ENCODE measurements at regions not wholly inside any gene's neighbourhood (a gene's known extent, or its start where the extent isn't known, plus 50 kb on each side); places are given as distances from the start of the nearest gene placed in this dataset.

GRCh38 chr16:82544378-82545160, 82.2 kb upstream of the CDH13 start:
- H3K4me3 ChIP-seq (ENCODE audit: insufficient read depth, low read length): no peak overlapping the region
- H4K20me1 ChIP-seq (ENCODE audit: insufficient read depth, low read length): no peaks in the 10 kb centered on the region
- DNase-seq (ENCODE audit: insufficient read length, low spot score, missing footprints): no peak
- H3K4me2 ChIP-seq (ENCODE audit: insufficient read depth, low read length): no peak overlapping the region
- H3K27ac ChIP-seq (ENCODE audit: low read depth, low read length): no peak overlapping the region
- H3K79me2 ChIP-seq (ENCODE audit: insufficient read depth, low read length): no peaks in the 10 kb centered on the region
- H3K9me3 ChIP-seq (ENCODE audit: low read depth, low read length): no peaks in the 10 kb centered on the region
- no peaks in the 10 kb centered on the region for H3K36me3 ChIP-seq (ENCODE audit: insufficient read depth, low read length)
- no peak for TF ChIP-seq CTCF (IDR thresholded peaks at IDR 0.05; ENCODE audit: extremely low read depth, low read depth, low read length)
- H3K4me1 ChIP-seq (ENCODE audit: insufficient read depth, low read length): no peaks in the 10 kb centered on the region
- no peaks in the 10 kb centered on the region for H3K27me3 ChIP-seq (ENCODE audit: insufficient read depth, low read length)
- H2AFZ ChIP-seq (ENCODE audit: low read length): no peak overlapping the region

- H3K4me3 ChIP-seq (ENCODE audit: insufficient read depth, low read length): no peak overlapping the region
These were observed 84.1 kb upstream of the CDH13 start for GRCh38 chr16:82542714-82543113.

GRCh38 chr16:82541103-82541502, 85.7 kb upstream of the CDH13 start:
- Histone ChIP-seq H3K27me3 (ENCODE audit: insufficient read depth, low read length) (peaks cover 5% of the 10 kb centered on the region), H2AFZ (ENCODE audit: low read length) (no peak overlapping the region), H3K4me1 (ENCODE audit: insufficient read depth, low read length) (no peaks in the 10 kb centered on the region), H3K79me2 (ENCODE audit: insufficient read depth, low read length) (no peaks in the 10 kb centered on the region), H3K27ac (ENCODE audit: low read depth, low read length) (no peak overlapping the region), H3K4me2 (ENCODE audit: insufficient read depth, low read length) (no peak overlapping the region), H3K4me3 (ENCODE audit: insufficient read depth, low read length) (no peak overlapping the region), H3K9me3 (ENCODE audit: low read depth, low read length) (no peaks in the 10 kb centered on the region), H3K36me3 (ENCODE audit: insufficient read depth, low read length) (no peaks in the 10 kb centered on the region), H4K20me1 (ENCODE audit: insufficient read depth, low read length) (no peaks in the 10 kb centered on the region)
- no peak for TF ChIP-seq CTCF (IDR thresholded peaks at IDR 0.05; ENCODE audit: extremely low read depth, low read depth, low read length)
- no peak for DNase-seq (ENCODE audit: insufficient read length, low spot score, missing footprints)

More at GRCh38 chr16:82542714-82543113, 84.1 kb upstream of the CDH13 start:
- Histone ChIP-seq H3K79me2 (ENCODE audit: insufficient read depth, low read length) (no peaks in the 10 kb centered on the region), H2AFZ (ENCODE audit: low read length) (no peak overlapping the region), H4K20me1 (ENCODE audit: insufficient read depth, low read length) (no peaks in the 10 kb centered on the region), H3K9me3 (ENCODE audit: low read depth, low read length) (no peaks in the 10 kb centered on the region), H3K4me2 (ENCODE audit: insufficient read depth, low read length) (no peak overlapping the region), H3K27me3 (ENCODE audit: insufficient read depth, low read length) (peaks cover 5% of the 10 kb centered on the region), H3K27ac (ENCODE audit: low read depth, low read length) (no peak overlapping the region), H3K4me1 (ENCODE audit: insufficient read depth, low read length) (no peaks in the 10 kb centered on the region), H3K36me3 (ENCODE audit: insufficient read depth, low read length) (no peaks in the 10 kb centered on the region)
- no peak for DNase-seq (ENCODE audit: insufficient read length, low spot score, missing footprints)
- no peak for TF ChIP-seq CTCF (IDR thresholded peaks at IDR 0.05; ENCODE audit: extremely low read depth, low read depth, low read length)

GRCh38 chr16:82535764-82536163, 91.0 kb upstream of the CDH13 start:
- Histone ChIP-seq H3K36me3 (ENCODE audit: insufficient read depth, low read length) (no peaks in the 10 kb centered on the region), H3K27ac (ENCODE audit: low read depth, low read length) (no peak overlapping the region), H3K27me3 (ENCODE audit: insufficient read depth, low read length) (peaks cover 5% of the 10 kb centered on the region), H3K9me3 (ENCODE audit: low read depth, low read length) (no peaks in the 10 kb centered on the region), H2AFZ (ENCODE audit: low read length) (no peak overlapping the region), H3K4me3 (ENCODE audit: insufficient read depth, low read length) (no peak overlapping the region), H4K20me1 (ENCODE audit: insufficient read depth, low read length) (no peaks in the 10 kb centered on the region), H3K4me2 (ENCODE audit: insufficient read depth, low read length) (no peak overlapping the region), H3K4me1 (ENCODE audit: insufficient read depth, low read length) (no peaks in the 10 kb centered on the region), H3K79me2 (ENCODE audit: insufficient read depth, low read length) (no peaks in the 10 kb centered on the region)
- TF ChIP-seq CTCF (IDR thresholded peaks at IDR 0.05; ENCODE audit: extremely low read depth, low read depth, low read length): no peak
- no peak for DNase-seq (ENCODE audit: insufficient read length, low spot score, missing footprints)

Data from osteoblast (primary cell).